ENCODE measurements at regions not wholly inside any gene's neighbourhood (a gene's known extent, or its start where the extent isn't known, plus 50 kb on each side); places are given as distances from the start of the nearest gene placed in this dataset.

GRCh38 chr1:121546830-121547591, 362.2 kb downstream of the SRGAP2C start:
- TF ChIP-seq YY1 (IDR thresholded peaks at IDR 0.05; ENCODE audit: insufficient read depth, insufficient read length), result no peak
- no peak for TF ChIP-seq ZNF274 (IDR thresholded peaks at IDR 0.05; ENCODE audit: low read depth, low read length)
- TF ChIP-seq SUZ12 (IDR thresholded peaks at IDR 0.05; ENCODE audit: extremely low read depth, insufficient read depth, insufficient read length), result no peak
